Activated T-cell treated with anti-CD3 and anti-CD28 coated beads, Interleukin-2, amount 50 U/mL, for 24 hours (primary cell): ENCODE measurements at regions not wholly inside any gene's neighbourhood (a gene's known extent, or its start where the extent isn't known, plus 50 kb on each side); places are given as distances from the start of the nearest gene placed in this dataset.

Experiments
- DNase-seq: peaks from one replicate; pipeline ENCODE4 v3.0.0-alpha.2; 2020
- H3K27ac Mint-ChIP-seq: 2 replicates; pipeline ENCODE4 v1.8.0; 2020; ENCODE audit warnings: mild to moderate bottlenecking, mixed read lengths
- H3K27me3 Mint-ChIP-seq: 2 replicates; pipeline ENCODE4 v1.8.0; 2020; ENCODE audit warnings: mixed read lengths
- H3K36me3 Mint-ChIP-seq: 2 replicates; pipeline ENCODE4 v1.8.0; 2020; ENCODE audit warnings: low read depth, mixed read lengths
- H3K4me1 Mint-ChIP-seq: 2 replicates; pipeline ENCODE4 v1.8.0; 2020; ENCODE audit warnings: low read depth, mixed read lengths
- H3K4me3 Mint-ChIP-seq: 2 replicates; pipeline ENCODE4 v1.8.0; 2020; ENCODE audit warnings: mild to moderate bottlenecking, moderate library complexity, mixed read lengths
- H3K9me3 Mint-ChIP-seq: 2 replicates; pipeline ENCODE4 v1.8.0; 2020; ENCODE audit warnings: mixed read lengths

DNA sequence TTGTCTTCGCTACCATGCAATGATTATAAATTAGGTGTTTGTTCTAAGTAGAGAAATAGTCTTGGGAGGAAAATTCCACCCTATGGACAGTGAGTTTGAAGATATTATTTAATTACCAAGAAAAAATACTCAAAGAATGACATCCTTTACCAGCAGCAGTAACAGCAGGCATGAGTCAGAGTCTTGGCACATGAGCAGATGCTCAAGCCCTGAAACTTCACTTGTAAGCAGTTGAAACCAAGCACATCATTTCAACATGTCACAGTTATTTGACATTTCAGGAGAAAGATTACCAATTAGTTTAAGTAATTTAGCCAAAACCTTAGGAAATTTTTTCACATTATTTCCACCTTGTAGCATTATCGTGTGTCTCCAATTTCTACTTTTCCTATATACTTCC is 99.2 kb downstream of the C12orf50 start:
- no peaks in the 10 kb centered on the region for H3K27me3 Mint-ChIP-seq
- no peak for DNase-seq
- H3K4me1 Mint-ChIP-seq = no peaks in the 10 kb centered on the region
- no peaks in the 10 kb centered on the region for H3K9me3 Mint-ChIP-seq
- no peak overlapping the region for H3K4me3 Mint-ChIP-seq
- no peak overlapping the region for H3K27ac Mint-ChIP-seq
- no peaks in the 10 kb centered on the region for H3K36me3 Mint-ChIP-seq

DNA sequence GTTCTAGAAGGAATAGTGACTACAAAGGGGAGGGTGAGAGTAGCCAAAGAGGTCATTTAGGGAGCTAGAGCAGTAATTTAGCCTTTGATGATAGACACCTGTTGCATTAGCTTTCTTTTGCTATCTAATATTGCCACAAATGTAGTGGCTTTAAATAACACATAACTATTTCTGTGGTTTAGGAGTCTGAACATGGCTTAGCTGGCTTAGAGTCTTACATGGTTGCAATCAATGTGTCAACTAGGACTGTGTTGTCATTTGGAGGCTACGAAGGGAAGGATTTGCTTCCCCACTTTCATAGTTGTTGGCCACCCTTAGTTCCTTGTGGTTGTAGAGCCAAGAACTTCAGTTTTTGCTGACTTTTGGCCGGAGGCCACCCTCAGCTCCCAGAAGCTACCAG is 99.9 kb downstream of the C12orf50 start:
- Mint-ChIP-seq H3K4me3 (no peak overlapping the region), H3K27ac (no peak overlapping the region), H3K27me3 (no peaks in the 10 kb centered on the region), H3K4me1 (no peaks in the 10 kb centered on the region), H3K36me3 (no peaks in the 10 kb centered on the region), H3K9me3 (no peaks in the 10 kb centered on the region)
- no peak for DNase-seq

- Mint-ChIP-seq H3K9me3 (no peaks in the 10 kb centered on the region), H3K36me3 (no peaks in the 10 kb centered on the region), H3K4me3 (no peak overlapping the region), H3K27me3 (no peaks in the 10 kb centered on the region), H3K4me1 (no peaks in the 10 kb centered on the region), H3K27ac (no peak overlapping the region)
- DNase-seq = no peak
Observed at GRCh38 chr12:87928031-87928430, 101.2 kb downstream of the C12orf50 start.

DNA sequence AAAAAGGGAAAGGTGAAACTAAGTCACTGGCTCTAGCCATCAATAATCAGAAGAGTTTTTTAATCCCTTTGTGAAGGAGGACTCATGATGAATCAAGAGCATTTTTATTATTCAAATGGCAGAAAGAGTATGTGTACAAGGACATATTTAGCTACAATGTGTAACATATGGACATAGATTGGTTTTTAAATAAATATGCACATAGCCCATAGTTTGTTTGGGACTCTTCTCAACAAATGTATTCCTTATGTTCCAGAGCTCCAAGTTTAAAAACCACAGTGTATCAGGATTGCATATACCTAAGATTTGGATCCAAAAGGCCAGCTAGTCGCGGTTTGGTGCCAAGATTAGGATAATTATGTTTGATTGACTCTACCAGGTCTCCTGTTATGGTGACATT is 104.2 kb downstream of the C12orf50 start:
- Mint-ChIP-seq H3K27me3 (no peaks in the 10 kb centered on the region), H3K36me3 (no peaks in the 10 kb centered on the region), H3K4me3 (no peak overlapping the region), H3K9me3 (no peaks in the 10 kb centered on the region), H3K4me1 (no peaks in the 10 kb centered on the region), H3K27ac (no peak overlapping the region)
- DNase-seq = no peak

DNA sequence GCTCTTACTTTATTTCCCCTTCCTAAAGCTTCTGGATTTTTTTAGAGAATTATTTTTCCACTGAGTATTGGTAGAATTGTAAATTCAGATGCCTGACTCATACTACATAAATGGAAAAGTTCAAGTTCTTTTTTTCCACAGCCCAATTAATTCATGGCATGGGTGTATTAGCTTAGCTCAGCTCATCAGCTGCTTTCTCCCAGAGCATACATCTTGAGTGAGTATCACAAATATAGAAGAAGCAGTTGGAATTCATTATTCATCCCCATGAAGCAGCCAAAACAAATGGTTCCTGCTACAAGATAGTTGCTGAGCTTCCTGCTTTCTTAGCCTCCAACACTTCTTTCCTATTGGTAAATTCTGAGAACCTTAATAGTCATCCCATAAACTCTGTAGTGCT is 105.1 kb downstream of the C12orf50 start:
- Mint-ChIP-seq H3K36me3 (no peaks in the 10 kb centered on the region), H3K4me3 (no peak overlapping the region), H3K9me3 (no peaks in the 10 kb centered on the region), H3K4me1 (no peaks in the 10 kb centered on the region), H3K27ac (no peak overlapping the region), H3K27me3 (no peaks in the 10 kb centered on the region)
- DNase-seq = no peak

DNA sequence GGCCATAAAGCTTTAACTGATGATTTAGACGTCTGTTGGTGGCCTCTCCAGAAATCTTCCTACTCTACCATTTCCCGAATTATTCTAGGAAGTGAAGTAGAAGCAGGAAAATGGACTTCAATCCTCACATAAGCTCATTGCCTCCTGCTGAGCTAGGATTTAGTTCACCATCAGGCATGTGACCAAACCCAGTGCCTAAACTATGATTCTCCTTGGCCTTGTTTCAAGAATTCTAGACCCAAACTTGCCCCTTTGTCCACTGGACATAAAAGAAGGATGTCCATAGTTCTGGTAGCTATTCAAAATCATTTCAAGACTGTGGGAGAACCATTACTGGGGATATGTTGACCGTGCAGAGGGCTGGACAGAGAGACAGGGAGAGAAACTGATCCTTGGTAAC is 105.8 kb downstream of the C12orf50 start:
- H3K36me3 Mint-ChIP-seq = no peaks in the 10 kb centered on the region
- H3K27ac Mint-ChIP-seq = no peak overlapping the region
- H3K4me3 Mint-ChIP-seq = no peak overlapping the region
- no peak for DNase-seq
- H3K27me3 Mint-ChIP-seq = no peaks in the 10 kb centered on the region
- H3K9me3 Mint-ChIP-seq = no peaks in the 10 kb centered on the region
- no peaks in the 10 kb centered on the region for H3K4me1 Mint-ChIP-seq

- Mint-ChIP-seq H3K36me3 (no peaks in the 10 kb centered on the region), H3K27ac (no peak overlapping the region), H3K4me3 (no peak overlapping the region), H3K9me3 (no peaks in the 10 kb centered on the region), H3K4me1 (no peaks in the 10 kb centered on the region), H3K27me3 (no peaks in the 10 kb centered on the region)
- DNase-seq = no peak
Observed at GRCh38 chr12:87922736-87923135, 106.5 kb downstream of the C12orf50 start.

- Mint-ChIP-seq H3K9me3 (no peaks in the 10 kb centered on the region), H3K4me1 (no peaks in the 10 kb centered on the region), H3K27me3 (no peaks in the 10 kb centered on the region), H3K27ac (no peak overlapping the region), H3K4me3 (no peak overlapping the region), H3K36me3 (no peaks in the 10 kb centered on the region)
- no peak for DNase-seq
Observed at GRCh38 chr12:87921621-87922020, 107.6 kb downstream of the C12orf50 start.

DNA sequence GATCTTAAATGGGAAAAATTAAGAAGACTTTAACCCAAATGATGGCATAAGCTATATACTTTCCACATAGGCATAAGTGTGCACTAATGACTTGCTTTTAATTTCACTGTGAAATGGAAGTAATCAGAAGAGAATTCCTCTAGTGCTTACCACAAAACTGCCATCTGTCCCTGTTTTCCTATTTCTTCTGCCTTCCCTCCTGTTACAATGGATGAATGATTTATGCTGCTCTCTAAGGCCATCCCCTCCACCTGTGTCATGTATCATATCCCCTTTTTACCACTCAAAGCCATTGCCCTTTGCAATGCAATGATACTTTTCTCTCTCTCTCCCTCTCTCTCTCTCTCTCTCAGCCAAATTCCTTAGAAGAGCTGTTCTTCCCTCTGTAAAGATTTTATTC is 109.1 kb downstream of the C12orf50 start:
- H3K27ac Mint-ChIP-seq = no peak overlapping the region
- no peaks in the 10 kb centered on the region for H3K36me3 Mint-ChIP-seq
- no peaks in the 10 kb centered on the region for H3K9me3 Mint-ChIP-seq
- no peaks in the 10 kb centered on the region for H3K27me3 Mint-ChIP-seq
- no peak for DNase-seq
- no peak overlapping the region for H3K4me3 Mint-ChIP-seq
- no peaks in the 10 kb centered on the region for H3K4me1 Mint-ChIP-seq

DNA sequence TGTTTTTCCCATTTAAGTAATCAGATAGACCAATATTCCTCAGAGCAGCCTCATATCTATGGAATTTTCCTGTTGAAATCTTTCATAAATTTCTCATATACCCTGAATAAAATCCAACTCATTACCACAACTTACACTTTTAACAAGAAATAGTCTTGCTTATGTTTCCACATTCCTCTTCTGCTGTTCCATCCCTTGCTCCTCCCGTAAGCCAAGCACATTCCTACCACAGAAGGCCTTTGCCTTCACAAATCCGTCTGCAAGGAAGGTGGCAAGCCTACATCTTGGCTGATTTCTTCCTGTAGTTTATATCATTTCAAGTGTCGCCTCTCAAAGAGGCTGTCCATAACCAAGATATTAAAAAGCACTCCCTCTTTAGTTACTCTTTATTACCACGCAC is 127.7 kb downstream of the C12orf50 start:
- Mint-ChIP-seq H3K27ac (no peak overlapping the region), H3K9me3 (no peaks in the 10 kb centered on the region), H3K4me1 (no peaks in the 10 kb centered on the region), H3K36me3 (no peaks in the 10 kb centered on the region), H3K4me3 (no peak overlapping the region), H3K27me3 (no peaks in the 10 kb centered on the region)
- DNase-seq = no peak

DNA sequence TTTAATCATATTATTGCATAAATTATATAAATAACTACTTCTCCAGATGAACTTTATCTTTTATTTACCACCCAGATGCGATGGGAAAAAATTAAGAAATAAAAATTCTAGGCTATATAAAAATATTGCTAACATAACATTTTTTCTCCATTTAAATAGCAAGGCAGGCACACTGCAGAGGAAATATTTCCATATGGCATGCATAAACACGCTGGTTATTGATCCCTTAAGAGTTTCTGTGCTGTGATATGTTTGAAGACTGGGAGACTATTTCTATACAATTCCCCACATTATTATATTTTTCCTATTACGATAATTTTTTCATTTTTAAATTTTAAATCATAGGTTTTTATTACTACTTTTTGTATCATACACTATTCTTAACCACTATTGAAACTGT is 131.5 kb downstream of the C12orf50 start:
- Mint-ChIP-seq H3K27ac (no peak overlapping the region), H3K4me1 (no peaks in the 10 kb centered on the region), H3K9me3 (no peaks in the 10 kb centered on the region), H3K27me3 (no peaks in the 10 kb centered on the region), H3K4me3 (no peak overlapping the region), H3K36me3 (no peaks in the 10 kb centered on the region)
- DNase-seq = no peak

- no peaks in the 10 kb centered on the region for H3K4me1 Mint-ChIP-seq
- no peaks in the 10 kb centered on the region for H3K27me3 Mint-ChIP-seq
- H3K27ac Mint-ChIP-seq = no peak overlapping the region
- DNase-seq = no peak
- H3K36me3 Mint-ChIP-seq = no peaks in the 10 kb centered on the region
- H3K4me3 Mint-ChIP-seq = no peak overlapping the region
- no peaks in the 10 kb centered on the region for H3K9me3 Mint-ChIP-seq
Observed at GRCh38 chr12:87883806-87884205, 145.4 kb downstream of the C12orf50 start.

- no peaks in the 10 kb centered on the region for H3K4me1 Mint-ChIP-seq
- DNase-seq = no peak
- H3K9me3 Mint-ChIP-seq = no peaks in the 10 kb centered on the region
- no peaks in the 10 kb centered on the region for H3K27me3 Mint-ChIP-seq
- no peaks in the 10 kb centered on the region for H3K36me3 Mint-ChIP-seq
- H3K4me3 Mint-ChIP-seq = no peak overlapping the region
- no peak overlapping the region for H3K27ac Mint-ChIP-seq
Observed at GRCh38 chr12:87879141-87879540, 150.1 kb downstream of the C12orf50 start.

GRCh38 chr12:87870493-87871460 is 158.4 kb downstream of the C12orf50 start:
- Mint-ChIP-seq H3K4me3 (no peak overlapping the region), H3K4me1 (no peaks in the 10 kb centered on the region), H3K9me3 (peaks cover 3% of the 10 kb centered on the region), H3K36me3 (no peaks in the 10 kb centered on the region), H3K27ac (no peak overlapping the region), H3K27me3 (no peaks in the 10 kb centered on the region)
- DNase-seq = no peak

GRCh38 chr12:87870061-87870460 is 159.1 kb downstream of the C12orf50 start:
- Mint-ChIP-seq H3K4me1 (no peaks in the 10 kb centered on the region), H3K4me3 (no peak overlapping the region), H3K9me3 (peaks cover 3% of the 10 kb centered on the region), H3K27ac (no peak overlapping the region), H3K27me3 (no peaks in the 10 kb centered on the region), H3K36me3 (no peaks in the 10 kb centered on the region)
- no peak for DNase-seq
